GM06990 (cell line): ENCODE measurements at regions not wholly inside any gene's neighbourhood (a gene's known extent, or its start where the extent isn't known, plus 50 kb on each side); places are given as distances from the start of the nearest gene placed in this dataset.
"Not testable (repeated sequence)": the region's sequence is repeated elsewhere in the genome, so short reads cannot be mapped to it uniquely, and the experiment has no call there.

Experiments
- DNase-seq: peaks from one replicate; pipeline ENCODE4 v3.0.0-alpha.2; 2011; ENCODE audit not compliant: insufficient read length; ENCODE audit errors: extremely low read depth
- H3K27me3 ChIP-seq: replicated peaks from 2 replicates; pipeline ENCODE4 v1.6.0; 2011; ENCODE audit warnings: low read length; ENCODE audit not compliant: control insufficient read depth, insufficient read depth
- H3K36me3 ChIP-seq: 2 replicates; pipeline ENCODE4 v1.5.1; 2011; ENCODE audit warnings: low read length; ENCODE audit not compliant: control insufficient read depth, insufficient read depth
- H3K4me3 ChIP-seq: replicated peaks from 2 replicates; pipeline ENCODE4 v1.5.1; 2011; ENCODE audit warnings: low read depth, mild to moderate bottlenecking, control low read depth, low read length
- CTCF ChIP-seq: IDR thresholded peaks from 2 replicates; pipeline ENCODE4 v1.5.1; 2011; ENCODE audit warnings: low read length, control low read depth, mild to moderate bottlenecking, inconsistent platforms; ENCODE audit not compliant: insufficient read depth, poor library complexity, severe bottlenecking

GRCh38 chr5:24167806-24168205 lies 477.0 kb downstream of the CDH10 start:
- no peak for DNase-seq
- no peaks in the 10 kb centered on the region for H3K36me3 ChIP-seq
- no peak for TF ChIP-seq CTCF
- H3K4me3 ChIP-seq: no peak overlapping the region
- H3K27me3 ChIP-seq: no peaks in the 10 kb centered on the region

GRCh38 chr5:24170026-24170425 lies 474.8 kb downstream of the CDH10 start:
- no peak overlapping the region for H3K4me3 ChIP-seq
- no peaks in the 10 kb centered on the region for H3K36me3 ChIP-seq
- H3K27me3 ChIP-seq: no peaks in the 10 kb centered on the region
- TF ChIP-seq CTCF: no peak
- DNase-seq: peak; percentile 1

- not testable (repeated sequence) for DNase-seq, H3K36me3 ChIP-seq, H3K27me3 ChIP-seq, H3K4me3 ChIP-seq
Observed at GRCh38 chr5:24170930-24171329, 473.8 kb downstream of the CDH10 start.

GRCh38 chr5:24177821-24178220 lies 467.0 kb downstream of the CDH10 start:
- no peak for TF ChIP-seq CTCF
- H3K4me3 ChIP-seq: no peak overlapping the region
- DNase-seq: no peak
- H3K27me3 ChIP-seq: no peaks in the 10 kb centered on the region
- H3K36me3 ChIP-seq: no peaks in the 10 kb centered on the region

- no peak for DNase-seq
- H3K4me3 ChIP-seq: no peak overlapping the region
- no peak for TF ChIP-seq CTCF
- H3K27me3 ChIP-seq: no peaks in the 10 kb centered on the region
- H3K36me3 ChIP-seq: no peaks in the 10 kb centered on the region
Observed at GRCh38 chr5:24183981-24184380, 460.8 kb downstream of the CDH10 start.

- no peak overlapping the region for H3K4me3 ChIP-seq
- H3K27me3 ChIP-seq: no peaks in the 10 kb centered on the region
- no peaks in the 10 kb centered on the region for H3K36me3 ChIP-seq
- DNase-seq: no peak
- no peak for TF ChIP-seq CTCF
Observed at GRCh38 chr5:24188216-24188925, 456.4 kb downstream of the CDH10 start.
